Psoas muscle (tissue), 7 donors: ENCODE measurements at regions not wholly inside any gene's neighbourhood (a gene's known extent, or its start where the extent isn't known, plus 50 kb on each side); places are given as distances from the start of the nearest gene placed in this dataset.

Source experiments
- ATAC-seq, 4 donors: fragments of 200-7000 bp; cut with Tn5 transposase; one replicate each; pipeline ENCODE4 v1.9.1; 2020; ENCODE audit warnings: moderate library complexity in 3 of 4, mild to moderate bottlenecking in 2 of 4
- DNase-seq, 2 donors: peaks; one replicate each; pipeline ENCODE4 v3.0.0-alpha.2; 2020
- H3K27ac ChIP-seq: fragments of 200-600 bp; one replicate; pipeline ENCODE4 v1.8.0; 2022
- H3K27me3 ChIP-seq, 3 donors: fragments of 200-600 bp in 1 of 3; one replicate each; pipeline versions ENCODE4 v1.6.1 to v1.8.0; 2013 to 2022; ENCODE audit warnings: low read length in 2 of 3, mild to moderate bottlenecking in 2 of 3, moderate library complexity in 1 of 3; ENCODE audit not compliant: insufficient read depth in 3 of 3
- H3K36me3 ChIP-seq, 2 donors: fragments of 200-600 bp in 1 of 2; one replicate each; pipeline versions ENCODE4 v1.6.1 to v1.8.0; 2013 to 2022; ENCODE audit warnings: low read depth in 1 of 2, mild to moderate bottlenecking in 1 of 2, moderate library complexity in 1 of 2; ENCODE audit not compliant: insufficient read depth in 1 of 2
- H3K4me1 ChIP-seq: fragments of 200-600 bp; one replicate; pipeline ENCODE4 v1.8.0; 2022
- H3K4me3 ChIP-seq: fragments of 200-600 bp; one replicate; pipeline ENCODE4 v1.8.0; 2022; ENCODE audit warnings: mild to moderate bottlenecking
- H3K9me3 ChIP-seq: fragments of 200-600 bp; one replicate; pipeline ENCODE4 v1.8.0; 2022
- CTCF ChIP-seq: fragments of 200-600 bp; IDR thresholded peaks from one replicate; pipeline ENCODE4 v1.8.0; 2022; ENCODE audit warnings: antibody characterized with exemption
- WGBS, 3 donors: extraction: QIAGEN DNeasy Blood & Tissue Kit; methylation state at CpG; one replicate each; pipeline versions ENCODE4 v1.1.6 to v1.1.7; 2013; 5-methylcytosine and 5-hydroxymethylcytosine counted together
- intact Hi-C, 2 donors: fragments of 100-400 bp; cut with DNase I; formaldehyde crosslinking; loops; one replicate each; pipeline versions ENCODE4 v1.11.0 to v1.14.2; 2022
- donor health status: healthy with polysubstance abuse.
- donor health status: DM: no; HTN: no; CAD: no; lungs with moderate emphysema.
- donor health status: Bipolar disorder and iron deficiency.
- donor health status: healthy.
- donor health status: DM: yes; HTN: yes; CAD: no.
- donor health status: DM: no; HTN: no; CAD: no.
- donor health status: DM: yes; HTN: yes; CAD: no.

GRCh38 chr6:76435174-76435573, 362.7 kb upstream of the IMPG1 start:
- intact Hi-C loops: no loop called here
- Histone ChIP-seq H3K36me3 (no peaks in the 10 kb centered on the region), H3K27me3 (no peaks in the 10 kb centered on the region), H3K4me1 (no peaks in the 10 kb centered on the region), H3K4me3 (no peak overlapping the region), H3K27ac (peak overlapping the region; percentile 23), H3K9me3 (no peaks in the 10 kb centered on the region)
- ATAC-seq: peak in 1 of 4 donors; percentile 75
- no peak for TF ChIP-seq CTCF
- WGBS, 3 donors: 48 to 65% (median 58%) methylated on average over 1 of the region's 1 CpG
- no peak for DNase-seq

- no peak overlapping the region for H3K27ac ChIP-seq
- no peaks in the 10 kb centered on the region for H3K4me1 ChIP-seq
- no peaks in the 10 kb centered on the region for H3K27me3 ChIP-seq
- no peak for TF ChIP-seq CTCF
- intact Hi-C loops: no loop called here
- H3K4me3 ChIP-seq: no peak overlapping the region
- 49 to 55% (median 52%) methylated on average over 2 of the region's 2 CpGs for WGBS, 3 donors
- no peaks in the 10 kb centered on the region for H3K36me3 ChIP-seq
- H3K9me3 ChIP-seq: no peaks in the 10 kb centered on the region
- DNase-seq (no peak), ATAC-seq (no peak)
Measured at GRCh38 chr6:76422511-76423213, 350.2 kb upstream of the IMPG1 start.

GRCh38 chr6:76420094-76420493, 347.6 kb upstream of the IMPG1 start:
- TF ChIP-seq CTCF: no peak
- intact Hi-C loops: loop anchor here in 1 of 2 donors (2.0 kb wide), 1 partner anchor 55 kb away; no protein-coding TSS in a partner anchor
- ATAC-seq (no peak), DNase-seq (no peak)
- no peaks in the 10 kb centered on the region for H3K27me3 ChIP-seq
- no peaks in the 10 kb centered on the region for H3K9me3 ChIP-seq
- no peaks in the 10 kb centered on the region for H3K4me1 ChIP-seq
- WGBS, 3 donors: 87 to 89% (median 88%) methylated on average over 2 of the region's 2 CpGs
- H3K4me3 ChIP-seq: no peak overlapping the region
- H3K27ac ChIP-seq: no peak overlapping the region
- H3K36me3 ChIP-seq: no peaks in the 10 kb centered on the region

- 70 to 71% (median 71%) methylated on average over 3 of the region's 3 CpGs for WGBS, 3 donors
- H3K4me1 ChIP-seq: no peaks in the 10 kb centered on the region
- H3K36me3 ChIP-seq: no peaks in the 10 kb centered on the region
- H3K9me3 ChIP-seq: no peaks in the 10 kb centered on the region
- no peak for ATAC-seq
- no peak for DNase-seq
- H3K4me3 ChIP-seq: no peak overlapping the region
- intact Hi-C loops: no loop called here
- no peak overlapping the region for H3K27ac ChIP-seq
- no peaks in the 10 kb centered on the region for H3K27me3 ChIP-seq
- no peak for TF ChIP-seq CTCF
Measured at GRCh38 chr6:76418560-76419223, 346.2 kb upstream of the IMPG1 start.
